GM12878 (cell line): ENCODE measurements at regions not wholly inside any gene's neighbourhood (a gene's known extent, or its start where the extent isn't known, plus 50 kb on each side); places are given as distances from the start of the nearest gene placed in this dataset.

Experiments
- ATAC-seq: fragments of 200-7000 bp; cut with Tn5 transposase; 3 replicates; pipeline ENCODE4 v1.9.1; 2020; ENCODE audit warnings: mild to moderate bottlenecking, moderate library complexity
- BruUV-seq: library from RNA; stranded (reverse); fragments of 400-500 nt; replicated peaks from 2 replicates; lab custom pipeline; 2021; lab: Mats Ljungman, UMichigan
- CTCF ChIA-PET: fragments of 300-600 bp; sonication (Branson Sonifier 250); formaldehyde crosslinking; extraction: SDS; loops from one replicate; lab custom pipeline; 2021; ENCODE audit warnings: inconsistent platforms; lab: Yijun Ruan, JAX
- POLR2A ChIA-PET: fragments of 350-600 bp; formaldehyde crosslinking; extraction: SDS; loops from one replicate; lab custom pipeline; 2021; ENCODE audit warnings: inconsistent platforms; lab: Charles Lee
- RAD21 ChIA-PET: fragments of 300-600 bp; sonication (Branson Sonifier 250); formaldehyde crosslinking; loops from one replicate; lab custom pipeline; 2023; ENCODE audit warnings: antibody characterized with exemption; ENCODE audit not compliant: unreplicated experiment; lab: Charles Lee
- SMC1A ChIA-PET: fragments of 300-600 bp; sonication (Branson Sonifier 250); formaldehyde crosslinking; loops from one replicate; lab custom pipeline; 2023; ENCODE audit not compliant: unreplicated experiment, uncharacterized antibody; lab: Charles Lee
- DNase-seq: peaks from one replicate; pipeline ENCODE4 v3.0.0-alpha.2; 2011; ENCODE audit warnings: low read depth, low spot score
- FAIRE-seq: peaks from 3 replicates; lab custom pipeline; 2011; peaks lifted over from hg19 to GRCh38; lab: Jason Lieb, UNC
- H2AFZ ChIP-seq: 2 replicates; pipeline ENCODE4 v1.6.0; 2011; ENCODE audit warnings: low read depth, low read length, control low read depth; ENCODE audit not compliant: control insufficient read depth
- H3K27ac ChIP-seq: 2 replicates; pipeline ENCODE4 v1.5.1; 2011; ENCODE audit warnings: control low read depth; ENCODE audit not compliant: control insufficient read depth, insufficient read depth
- H3K27me3 ChIP-seq, 2 experiments: replicated peaks in 1 of 2; 2 replicates each; pipeline versions ENCODE4 v1.6.0 to v1.6.1; 2011; ENCODE audit warnings: low read length in 1 of 2; ENCODE audit not compliant: control insufficient read depth in 2 of 2, insufficient read depth in 2 of 2
- H3K36me3 ChIP-seq, 2 experiments: 2 replicates each; pipeline ENCODE4 v1.5.1; 2011; ENCODE audit warnings: low read length in 1 of 2; ENCODE audit not compliant: control insufficient read depth in 2 of 2, insufficient read depth in 2 of 2
- H3K4me1 ChIP-seq: 2 replicates; pipeline ENCODE4 v1.6.1; 2011; ENCODE audit warnings: mild to moderate bottlenecking, low read length, moderate library complexity, mixed read lengths; ENCODE audit not compliant: control insufficient read depth, insufficient read depth
- H3K4me2 ChIP-seq: 2 replicates; pipeline ENCODE4 v1.6.0; 2011; ENCODE audit warnings: control low read depth; ENCODE audit not compliant: control insufficient read depth, insufficient read depth
- H3K4me3 ChIP-seq: fragments of 200-600 bp; sonication (generic); 2 replicates; pipeline ENCODE4 v1.5.1; 2016
- H3K79me2 ChIP-seq: 2 replicates; pipeline ENCODE4 v1.6.0; 2011; ENCODE audit warnings: low read length; ENCODE audit not compliant: control insufficient read depth, insufficient read depth
- H3K9ac ChIP-seq: 2 replicates; pipeline ENCODE4 v1.8.0; 2011; ENCODE audit warnings: low read length, control low read depth, mixed read lengths; ENCODE audit not compliant: control insufficient read depth, insufficient read depth
- H3K9me3 ChIP-seq: replicated peaks from 3 replicates; pipeline ENCODE4 v1.5.1; 2011; ENCODE audit warnings: mild to moderate bottlenecking, low read length; ENCODE audit not compliant: control insufficient read depth, insufficient read depth
- H4K20me1 ChIP-seq: 2 replicates; pipeline ENCODE4 v1.6.0; 2011; ENCODE audit not compliant: control insufficient read depth, insufficient read depth
- BHLHE40 ChIP-seq, 2 experiments: fragments of 450-650 bp in 1 of 2; IDR thresholded peaks; 2 replicates each; pipeline ENCODE4 v1.6.1; 2011 to 2017; ENCODE audit warnings: low read depth in 2 of 2, borderline replicate concordance in 1 of 2, improper control_type of control experiment in 1 of 2, low read length in 1 of 2, mild to moderate bottlenecking in 1 of 2
- CBX5 ChIP-seq: sonication (generic); IDR thresholded peaks from 2 replicates; pipeline ENCODE4 v1.6.1; 2016; ENCODE audit warnings: low read depth, moderate library complexity, mild to moderate bottlenecking, inconsistent platforms
- DPF2 ChIP-seq: fragments of 450-650 bp; IDR thresholded peaks from 2 replicates; pipeline ENCODE4 v1.6.1; 2017; ENCODE audit warnings: mild to moderate bottlenecking
- EP300 ChIP-seq, 2 experiments: fragments of 150-350 bp in 1 of 2; IDR thresholded peaks; 2 replicates each; pipeline ENCODE4 v1.6.1; 2011 to 2012; ENCODE audit warnings: low read depth in 2 of 2, low read length in 2 of 2, borderline replicate concordance in 1 of 2, improper control_type of control experiment in 1 of 2, inconsistent platforms in 1 of 2; ENCODE audit not compliant: control insufficient read depth in 1 of 2
- IKZF1 ChIP-seq: fragments of 450-650 bp; conservative IDR thresholded peaks from 2 replicates; pipeline ENCODE4 v1.6.1; 2017; ENCODE audit warnings: antibody characterized with exemption, mild to moderate bottlenecking
- IKZF2 ChIP-seq, 2 experiments: fragments of 450-650 bp; IDR thresholded peaks; 2 replicates each; pipeline ENCODE4 v1.6.1; 2017; ENCODE audit warnings: mild to moderate bottlenecking in 2 of 2, moderate library complexity in 2 of 2
- MEF2A ChIP-seq: IDR thresholded peaks from 2 replicates; pipeline ENCODE4 v1.6.1; 2011; ENCODE audit warnings: low read depth, mild to moderate bottlenecking, low read length, moderate library complexity; ENCODE audit not compliant: insufficient read depth
- MTA2 ChIP-seq: fragments of 450-650 bp; IDR thresholded peaks from 2 replicates; pipeline ENCODE4 v1.6.1; 2016; ENCODE audit warnings: low read depth, mild to moderate bottlenecking, moderate library complexity
- NFIC ChIP-seq: IDR thresholded peaks from 2 replicates; pipeline ENCODE4 v1.6.1; 2012; ENCODE audit warnings: low read depth, mild to moderate bottlenecking, inconsistent platforms, low read length, moderate library complexity
- NR2F1 ChIP-seq: fragments of 450-650 bp; conservative IDR thresholded peaks from 2 replicates; pipeline ENCODE4 v1.6.1; 2017; ENCODE audit warnings: mild to moderate bottlenecking
- RAD21 ChIP-seq: IDR thresholded peaks from 2 replicates; pipeline ENCODE4 v1.6.1; 2011; ENCODE audit warnings: mild to moderate bottlenecking, low read depth, low read length, moderate library complexity; ENCODE audit not compliant: insufficient read depth
- SPI1 ChIP-seq: IDR thresholded peaks from 2 replicates; pipeline ENCODE4 v1.6.1; 2011; ENCODE audit warnings: low read depth, mild to moderate bottlenecking, low read length, moderate library complexity, borderline replicate concordance; ENCODE audit not compliant: insufficient read depth
- TAF1 ChIP-seq: IDR thresholded peaks from 2 replicates; pipeline ENCODE4 v1.6.1; 2011; ENCODE audit warnings: mild to moderate bottlenecking, low read depth, low read length, borderline replicate concordance
- WGBS: methylation state at CpG from one replicate; pipeline ENCODE4 v1.1.6; 2016; ENCODE audit warnings: low lambda C conversion rate; ENCODE audit not compliant: insufficient replicate concordance, insufficient coverage; ENCODE audit errors: missing lambda C conversion rate; 5-methylcytosine and 5-hydroxymethylcytosine counted together
- in situ Hi-C: fragments of 300-500 bp; cut with MboI; formaldehyde crosslinking; loops from 9 replicates; pipeline ENCODE4 v1.14.3; 2018; ENCODE audit warnings: mixed read lengths
- intact Hi-C: fragments of 100-400 bp; cut with micrococcal nuclease; formaldehyde crosslinking; loops from one replicate; pipeline ENCODE4 v1.14.2; 2022; ENCODE audit not compliant: unreplicated experiment
- TF ChIP-seq, protein P1 (sequence below): fragments of 450-650 bp; IDR thresholded peaks from 2 replicates; pipeline ENCODE4 v1.6.1; 2017; ENCODE audit warnings: mild to moderate bottlenecking, moderate library complexity
- TF ChIP-seq, protein P2 (sequence below): fragments of 450-650 bp; IDR thresholded peaks from 2 replicates; pipeline ENCODE4 v1.6.1; 2017; ENCODE audit warnings: low read depth, mild to moderate bottlenecking, moderate library complexity
- TF ChIP-seq, protein P3 (sequence below): fragments of 450-650 bp; IDR thresholded peaks from 2 replicates; pipeline ENCODE4 v1.6.1; 2016; ENCODE audit warnings: mild to moderate bottlenecking

DNA sequence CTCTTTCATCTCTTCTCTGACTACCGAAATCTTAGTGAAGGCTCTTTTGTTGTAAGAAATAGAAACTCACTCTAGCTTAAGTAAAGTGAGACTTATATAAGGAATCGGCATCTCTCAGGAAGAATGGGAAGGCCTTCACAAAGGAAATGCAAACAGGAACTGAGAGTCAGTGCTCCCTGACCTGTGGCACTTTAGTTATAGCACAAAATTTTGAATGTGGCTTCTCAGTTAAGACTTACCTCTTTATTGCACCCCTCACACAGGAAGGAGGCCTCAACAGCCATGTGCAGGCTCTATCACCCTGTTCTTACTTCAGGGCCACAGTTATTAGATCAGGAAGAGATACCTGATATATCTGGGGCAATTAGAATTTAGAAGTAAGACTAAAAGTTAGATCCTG lies 224.7 kb upstream of the EGLN3 start:
- no TSS peak for BruUV-seq
- Histone ChIP-seq H3K27ac (peak overlapping the region; percentile 29; the same call in 1 of the 2 replicates), H3K4me1 (peaks cover 12% of the 10 kb centered on the region), H3K9ac (no peak overlapping the region), H3K4me2 (0 out of 2 replicates have a peak overlapping the region, but pooled peaks have one; percentile 33), H3K9me3 (no peaks in the 10 kb centered on the region), H3K4me3 (no peak overlapping the region), H3K36me3 (no peaks in the 10 kb centered on the region), H4K20me1 (no peaks in the 10 kb centered on the region), H3K79me2 (no peaks in the 10 kb centered on the region), H2AFZ (no peak overlapping the region)
- intact Hi-C loops (no loop called here), in situ Hi-C loops (no loop called here)
- FAIRE-seq (peak; percentile 38), DNase-seq (peak; percentile 46)
- RAD21 ChIA-PET = no interaction called here
- CTCF ChIA-PET = no interaction called here
- SMC1A ChIA-PET = interaction anchor here (1.0 kb wide), 1 partner anchor 26 kb away, joined by 4 read pairs; no protein-coding TSS in a partner anchor
- POLR2A ChIA-PET = interaction anchor here (0.5 kb wide), 1 partner anchor 324 kb away, joined by 3 read pairs; no protein-coding TSS in a partner anchor
- TF ChIP-seq NR2F1 (peak; percentile 80), IKZF1 (peak; percentile 85), MTA2 (peak; percentile 49; the same call in 1 of the 2 replicates), BHLHE40 (IDR thresholded peaks at IDR 0.05; ENCODE audit: borderline replicate concordance in 1 of 2, low read depth in 2 of 2, low read length in 1 of 2) (peak in 1 of 2 experiments; percentile 16; a peak in 1 of 4 replicates), EP300 (IDR thresholded peaks at IDR 0.05; ENCODE audit: borderline replicate concordance in 1 of 2, control insufficient read depth in 1 of 2, low read depth in 2 of 2, low read length in 2 of 2) (peak in 1 of 2 experiments; percentile 57; a peak in 2 of 4 replicates), CBX5 (no peak), IKZF2 (IDR thresholded peaks at IDR 0.05) (peak; percentile 82 to 87), SPI1 (peak; percentile 79), MEF2A (no peak), RAD21 (no peak), DPF2 (peak; percentile 55), NFIC (peak; percentile 30; the same call in 1 of the 2 replicates), TAF1 (no peak)
- TF ChIP-seq, protein P1, sequence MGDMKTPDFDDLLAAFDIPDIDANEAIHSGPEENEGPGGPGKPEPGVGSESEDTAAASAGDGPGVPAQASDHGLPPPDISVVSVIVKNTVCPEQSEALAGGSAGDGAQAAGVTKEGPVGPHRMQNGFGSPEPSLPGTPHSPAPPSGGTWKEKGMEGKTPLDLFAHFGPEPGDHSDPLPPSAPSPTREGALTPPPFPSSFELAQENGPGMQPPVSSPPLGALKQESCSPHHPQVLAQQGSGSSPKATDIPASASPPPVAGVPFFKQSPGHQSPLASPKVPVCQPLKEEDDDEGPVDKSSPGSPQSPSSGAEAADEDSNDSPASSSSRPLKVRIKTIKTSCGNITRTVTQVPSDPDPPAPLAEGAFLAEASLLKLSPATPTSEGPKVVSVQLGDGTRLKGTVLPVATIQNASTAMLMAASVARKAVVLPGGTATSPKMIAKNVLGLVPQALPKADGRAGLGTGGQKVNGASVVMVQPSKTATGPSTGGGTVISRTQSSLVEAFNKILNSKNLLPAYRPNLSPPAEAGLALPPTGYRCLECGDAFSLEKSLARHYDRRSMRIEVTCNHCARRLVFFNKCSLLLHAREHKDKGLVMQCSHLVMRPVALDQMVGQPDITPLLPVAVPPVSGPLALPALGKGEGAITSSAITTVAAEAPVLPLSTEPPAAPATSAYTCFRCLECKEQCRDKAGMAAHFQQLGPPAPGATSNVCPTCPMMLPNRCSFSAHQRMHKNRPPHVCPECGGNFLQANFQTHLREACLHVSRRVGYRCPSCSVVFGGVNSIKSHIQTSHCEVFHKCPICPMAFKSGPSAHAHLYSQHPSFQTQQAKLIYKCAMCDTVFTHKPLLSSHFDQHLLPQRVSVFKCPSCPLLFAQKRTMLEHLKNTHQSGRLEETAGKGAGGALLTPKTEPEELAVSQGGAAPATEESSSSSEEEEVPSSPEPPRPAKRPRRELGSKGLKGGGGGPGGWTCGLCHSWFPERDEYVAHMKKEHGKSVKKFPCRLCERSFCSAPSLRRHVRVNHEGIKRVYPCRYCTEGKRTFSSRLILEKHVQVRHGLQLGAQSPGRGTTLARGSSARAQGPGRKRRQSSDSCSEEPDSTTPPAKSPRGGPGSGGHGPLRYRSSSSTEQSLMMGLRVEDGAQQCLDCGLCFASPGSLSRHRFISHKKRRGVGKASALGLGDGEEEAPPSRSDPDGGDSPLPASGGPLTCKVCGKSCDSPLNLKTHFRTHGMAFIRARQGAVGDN = peak; percentile 75
- TF ChIP-seq, protein P2, sequence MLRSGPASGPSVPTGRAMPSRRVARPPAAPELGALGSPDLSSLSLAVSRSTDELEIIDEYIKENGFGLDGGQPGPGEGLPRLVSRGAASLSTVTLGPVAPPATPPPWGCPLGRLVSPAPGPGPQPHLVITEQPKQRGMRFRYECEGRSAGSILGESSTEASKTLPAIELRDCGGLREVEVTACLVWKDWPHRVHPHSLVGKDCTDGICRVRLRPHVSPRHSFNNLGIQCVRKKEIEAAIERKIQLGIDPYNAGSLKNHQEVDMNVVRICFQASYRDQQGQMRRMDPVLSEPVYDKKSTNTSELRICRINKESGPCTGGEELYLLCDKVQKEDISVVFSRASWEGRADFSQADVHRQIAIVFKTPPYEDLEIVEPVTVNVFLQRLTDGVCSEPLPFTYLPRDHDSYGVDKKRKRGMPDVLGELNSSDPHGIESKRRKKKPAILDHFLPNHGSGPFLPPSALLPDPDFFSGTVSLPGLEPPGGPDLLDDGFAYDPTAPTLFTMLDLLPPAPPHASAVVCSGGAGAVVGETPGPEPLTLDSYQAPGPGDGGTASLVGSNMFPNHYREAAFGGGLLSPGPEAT = peak; percentile 53
- TF ChIP-seq, protein P3, sequence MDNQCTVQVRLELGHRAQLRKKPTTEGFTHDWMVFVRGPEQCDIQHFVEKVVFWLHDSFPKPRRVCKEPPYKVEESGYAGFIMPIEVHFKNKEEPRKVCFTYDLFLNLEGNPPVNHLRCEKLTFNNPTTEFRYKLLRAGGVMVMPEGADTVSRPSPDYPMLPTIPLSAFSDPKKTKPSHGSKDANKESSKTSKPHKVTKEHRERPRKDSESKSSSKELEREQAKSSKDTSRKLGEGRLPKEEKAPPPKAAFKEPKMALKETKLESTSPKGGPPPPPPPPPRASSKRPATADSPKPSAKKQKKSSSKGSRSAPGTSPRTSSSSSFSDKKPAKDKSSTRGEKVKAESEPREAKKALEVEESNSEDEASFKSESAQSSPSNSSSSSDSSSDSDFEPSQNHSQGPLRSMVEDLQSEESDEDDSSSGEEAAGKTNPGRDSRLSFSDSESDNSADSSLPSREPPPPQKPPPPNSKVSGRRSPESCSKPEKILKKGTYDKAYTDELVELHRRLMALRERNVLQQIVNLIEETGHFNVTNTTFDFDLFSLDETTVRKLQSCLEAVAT = no peak
- TF ChIP-seq, all 136 proteins: peak for 11
- H3K27me3 ChIP-seq = no peaks in the 10 kb centered on the region
- WGBS = 26% methylated on average over 2 of the region's 2 CpGs
- ATAC-seq = peak; percentile 75
